NCI-H1436 (cell line): ENCODE measurements at regions not wholly inside any gene's neighbourhood (a gene's known extent, or its start where the extent isn't known, plus 50 kb on each side); places are given as distances from the start of the nearest gene placed in this dataset.

Source experiments
- DNase-seq: peaks from one replicate; lab custom pipeline; 2025; lab: John Stamatoyannopoulos, UW

DNA sequence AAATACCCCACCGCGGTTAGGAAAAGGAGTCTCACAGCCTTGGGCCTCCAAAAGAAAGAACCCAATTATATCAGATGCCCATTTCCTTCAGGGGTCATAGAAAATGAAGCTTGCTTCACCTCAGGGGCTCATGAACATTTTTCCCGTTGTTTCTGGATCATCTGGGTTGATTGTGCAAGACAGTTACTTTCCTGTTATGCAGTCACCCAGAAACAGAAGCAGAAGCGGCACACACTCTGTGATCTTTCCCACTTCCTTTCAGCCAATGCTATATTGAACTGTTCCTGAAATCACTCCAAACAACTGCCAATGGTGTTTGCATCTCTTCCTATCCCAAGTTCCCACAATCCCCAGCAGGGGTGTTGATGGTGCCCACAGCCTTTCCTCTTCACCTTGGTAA, 295.6 kb upstream of the RASGRP1 start:
- DNase-seq: no peak

DNA sequence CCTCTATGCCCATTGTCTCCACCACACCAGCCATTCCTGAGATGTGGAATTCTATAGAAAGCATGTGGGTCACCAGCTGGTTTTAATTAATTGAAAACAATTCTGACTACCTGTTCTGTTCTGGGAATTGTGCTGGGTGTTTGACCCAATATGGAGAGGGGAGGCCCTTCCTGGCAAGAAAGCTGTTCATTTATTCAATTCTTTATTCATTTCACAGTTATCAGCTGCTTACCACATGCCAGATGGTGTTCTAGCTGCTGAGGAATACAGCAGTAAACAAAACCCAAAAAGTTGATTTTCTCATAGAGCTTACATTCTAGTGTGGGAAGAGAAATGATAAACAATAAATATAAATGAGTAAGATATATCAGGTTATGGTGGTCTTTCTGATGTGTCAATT, 296.1 kb upstream of the RASGRP1 start:
- DNase-seq: no peak

- no peak for DNase-seq
Measured at GRCh38 chr15:38861108-38861507, 296.5 kb upstream of the RASGRP1 start.

DNA sequence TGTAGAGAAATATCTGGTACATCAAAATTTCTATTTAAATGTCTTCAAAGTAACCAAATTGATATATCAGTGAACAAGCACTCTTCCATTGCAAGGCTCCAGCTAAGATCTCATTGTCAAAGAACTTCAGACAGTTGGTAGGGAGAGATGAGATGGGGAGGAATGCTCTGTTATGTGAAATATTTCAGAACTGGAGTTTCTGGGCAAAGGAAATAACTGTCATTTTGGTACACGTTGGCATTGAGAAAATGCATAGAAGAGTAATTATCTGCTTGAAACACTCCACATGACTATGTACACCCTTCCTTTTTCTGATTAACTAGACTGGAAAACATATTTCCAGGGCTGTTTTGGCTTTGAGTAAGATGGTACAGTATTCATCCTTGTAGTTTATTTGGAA, 297.5 kb upstream of the RASGRP1 start:
- DNase-seq: no peak

DNA sequence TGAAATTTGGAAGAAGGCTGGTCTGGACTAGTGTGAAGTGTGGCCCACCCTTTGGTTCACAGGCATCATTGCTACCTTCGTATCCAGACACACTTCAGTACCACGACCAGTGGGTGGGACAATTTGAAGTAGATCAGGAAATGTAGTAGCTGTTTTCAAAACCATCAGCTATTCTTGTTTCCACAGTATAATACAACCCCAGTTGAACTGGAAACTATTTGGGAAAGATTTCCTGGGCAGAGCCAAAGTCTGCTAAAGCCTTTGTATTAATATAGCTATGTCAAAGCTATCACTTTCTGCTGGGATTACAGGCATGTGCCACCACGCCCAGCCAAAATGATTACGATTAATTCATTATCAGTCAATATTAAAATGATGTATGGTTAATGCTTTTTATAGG, 298.8 kb upstream of the RASGRP1 start:
- no peak for DNase-seq

- no peak for DNase-seq
Measured at GRCh38 chr15:38864122-38864521, 299.5 kb upstream of the RASGRP1 start.

DNA sequence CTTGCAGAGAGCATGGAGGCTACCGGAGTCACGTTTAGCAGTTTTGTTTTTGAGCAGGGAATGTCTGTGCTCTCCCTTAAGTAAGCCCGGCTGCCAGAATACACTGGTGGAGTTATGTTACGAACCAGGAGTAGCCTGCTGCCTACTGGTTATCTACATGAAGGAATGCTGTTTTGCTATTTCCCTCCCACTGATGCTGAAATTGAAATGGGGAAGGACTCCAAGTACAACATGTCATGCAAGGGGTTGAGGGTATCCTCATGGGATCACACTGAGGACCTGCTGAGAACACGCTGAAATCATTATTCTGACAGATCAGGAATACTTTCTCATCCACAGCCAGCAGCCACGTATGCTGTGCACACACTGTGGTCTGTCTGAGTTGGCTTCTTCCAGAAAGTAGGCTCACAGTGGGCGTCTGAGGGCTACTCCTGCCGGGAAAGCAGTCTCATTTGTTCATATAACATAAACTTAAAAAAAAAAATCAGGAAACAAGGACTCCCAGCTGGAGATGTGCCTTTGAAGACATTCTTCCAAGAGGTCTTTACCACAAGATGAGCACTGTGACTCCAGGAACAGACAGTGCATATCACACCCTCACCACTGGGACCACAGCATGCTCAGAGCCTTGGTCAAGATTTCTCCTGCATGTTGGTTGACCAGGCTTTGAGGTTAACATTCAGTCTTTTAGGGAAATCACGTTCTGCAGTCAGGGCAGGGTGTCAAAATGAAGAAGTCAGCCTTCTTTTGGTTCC, 300.4 kb upstream of the RASGRP1 start:
- no peak for DNase-seq

DNA sequence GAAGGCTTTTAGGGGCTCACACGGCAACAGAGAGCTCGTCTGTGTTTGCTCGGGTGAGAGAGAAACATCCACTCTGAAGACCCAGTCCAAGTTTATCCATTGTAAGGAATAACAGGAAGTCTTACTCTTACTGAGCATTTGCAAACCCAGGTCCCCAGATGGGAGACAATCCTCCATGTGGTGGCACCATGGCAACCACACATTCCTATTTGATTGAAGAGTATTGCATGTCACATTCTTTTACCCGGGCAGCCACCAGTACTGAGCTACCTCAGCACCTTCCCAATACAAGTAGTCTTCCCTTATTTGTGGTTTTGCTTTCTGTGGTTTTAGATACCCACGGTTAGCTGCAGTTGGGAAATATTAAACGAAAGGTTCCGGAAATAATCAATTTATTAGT, 302.9 kb upstream of the RASGRP1 start:
- no peak for DNase-seq

GRCh38 chr15:38868326-38869114, 303.9 kb upstream of the RASGRP1 start:
- DNase-seq: no peak

GRCh38 chr15:38871638-38872037, 307.0 kb upstream of the RASGRP1 start:
- no peak for DNase-seq

GRCh38 chr15:38872732-38873131, 308.1 kb upstream of the RASGRP1 start:
- no peak for DNase-seq

- no peak for DNase-seq
Measured at GRCh38 chr15:38873158-38873557, 308.5 kb upstream of the RASGRP1 start.

DNA sequence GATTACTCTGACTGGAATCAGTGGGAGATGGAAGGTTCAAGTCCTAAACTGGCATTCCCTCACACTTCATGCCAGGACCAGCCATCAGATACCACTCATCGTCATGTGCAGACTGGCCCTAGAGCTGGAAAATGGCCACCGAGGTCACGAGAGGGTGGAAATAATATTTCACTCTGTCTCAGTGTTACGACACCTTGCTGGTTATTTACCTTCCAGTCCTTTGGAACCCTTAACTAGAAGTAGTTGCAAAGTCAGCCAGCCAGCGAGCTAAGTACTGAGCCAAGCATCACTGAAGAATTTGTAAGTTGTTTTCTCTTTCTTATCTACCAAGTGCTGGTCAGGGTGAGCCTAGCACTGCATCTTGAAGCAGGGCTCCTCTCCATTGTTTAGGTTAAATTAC, 309.9 kb upstream of the RASGRP1 start:
- DNase-seq: no peak

- no peak for DNase-seq
Measured at GRCh38 chr15:38876211-38876610, 311.6 kb upstream of the RASGRP1 start.

GRCh38 chr15:38876621-38877020, 312.0 kb upstream of the RASGRP1 start:
- DNase-seq: no peak

- no peak for DNase-seq
Measured at GRCh38 chr15:38877471-38877870, 312.9 kb upstream of the RASGRP1 start.

GRCh38 chr15:38878026-38878425, 313.4 kb upstream of the RASGRP1 start:
- DNase-seq: no peak

GRCh38 chr15:38878926-38879325, 314.3 kb upstream of the RASGRP1 start:
- DNase-seq: no peak

DNA sequence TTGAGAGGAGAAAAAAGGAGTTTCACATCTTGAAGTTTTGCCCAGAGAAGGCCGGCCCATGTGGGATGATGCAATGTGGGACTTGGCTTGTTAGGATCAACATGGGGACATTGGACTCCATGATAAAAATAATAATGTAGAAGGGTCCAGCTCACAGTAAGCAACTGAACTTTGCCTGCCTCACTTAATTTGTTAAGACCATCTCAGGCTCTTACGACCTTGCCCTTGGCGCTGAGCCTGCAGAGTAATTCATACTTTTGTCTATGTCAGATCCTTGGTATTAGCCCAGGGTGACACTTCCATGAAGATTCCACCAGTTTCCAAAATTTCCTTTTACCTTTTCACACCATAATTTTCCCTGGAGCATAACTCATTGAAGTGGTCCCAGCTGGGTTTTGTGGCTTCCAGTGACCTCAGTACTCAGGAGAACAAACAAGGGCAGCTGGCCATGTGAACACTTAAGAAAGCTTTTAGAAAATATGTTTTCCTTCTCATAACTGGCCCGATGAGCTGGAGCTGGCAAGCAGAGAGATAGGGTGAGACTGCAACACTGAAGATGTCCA, 315.4 kb upstream of the RASGRP1 start:
- no peak for DNase-seq

GRCh38 chr15:38882221-38882620, 317.6 kb upstream of the RASGRP1 start:
- DNase-seq: no peak

DNA sequence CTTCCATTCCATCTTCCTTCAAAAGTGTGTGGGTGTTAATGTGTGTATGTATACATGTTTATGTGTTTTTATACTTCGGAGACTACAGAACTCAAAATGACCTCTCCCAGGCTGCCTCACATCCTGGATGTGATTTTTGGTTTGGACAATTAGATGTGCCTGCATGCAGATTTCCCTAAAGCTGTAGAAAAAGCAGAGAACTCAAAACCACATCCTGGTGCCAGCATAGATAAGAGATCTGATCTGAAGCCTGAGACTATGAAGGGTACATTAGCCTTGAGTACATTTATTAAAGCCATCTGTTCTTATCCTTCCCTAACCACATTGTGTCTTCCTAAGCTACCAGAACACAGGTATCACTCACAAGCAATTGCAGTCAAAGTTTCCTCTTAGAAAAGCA, 319.4 kb upstream of the RASGRP1 start:
- DNase-seq: no peak

- no peak for DNase-seq
Measured at GRCh38 chr15:38885001-38885400, 320.4 kb upstream of the RASGRP1 start.

DNA sequence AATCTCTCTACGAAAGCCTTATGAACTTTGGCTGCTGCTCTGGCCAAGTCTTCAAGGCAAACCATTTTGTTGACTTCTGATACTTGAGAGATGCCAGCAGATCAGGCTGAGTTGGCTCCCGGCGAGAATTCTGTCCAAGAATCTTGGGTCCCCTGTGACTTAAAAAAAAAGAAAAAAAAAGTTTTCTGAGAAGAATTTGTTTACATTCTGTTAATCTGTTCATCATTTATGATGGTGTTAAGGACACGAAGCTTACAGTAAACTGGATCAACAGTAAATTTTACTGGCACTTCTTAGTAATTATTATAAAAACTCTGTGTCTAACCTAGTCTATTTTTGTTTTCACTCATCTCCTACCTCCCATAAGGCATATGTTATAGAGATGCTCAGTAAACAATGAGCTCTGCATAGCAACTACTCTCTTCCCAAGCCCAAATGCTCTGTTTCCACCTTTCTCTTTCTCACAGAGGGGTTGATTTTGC, 320.9 kb upstream of the RASGRP1 start:
- no peak for DNase-seq
